T-cell (primary cell): ENCODE measurements at regions not wholly inside any gene's neighbourhood (a gene's known extent, or its start where the extent isn't known, plus 50 kb on each side); places are given as distances from the start of the nearest gene placed in this dataset.

Experiments used
- ATAC-seq, 4 experiments: fragments of 200-7000 bp in 3 of 4; fragments of 150-1000 bp in 1 of 4; cut with Tn5 transposase; replicated peaks in 1 of 4; 1 replicate in 3 of 4; 2 replicates in 1 of 4; pipeline ENCODE4 v1.10.0; 2021; ENCODE audit warnings: moderate library complexity in 3 of 4, mild to moderate bottlenecking in 2 of 4, moderate number of reproducible peaks in 1 of 4
- CTCF ChIA-PET, 2 donors: fragments of 300-600 bp; sonication (Branson Sonifier 250); formaldehyde crosslinking; loops; one replicate each; lab custom pipeline; 2022; ENCODE audit warnings: antibody characterized with exemption in 2 of 2; lab: Charles Lee
- POLR2A ChIA-PET, 2 donors: fragments of 300-600 bp; sonication (Branson Sonifier 250); formaldehyde crosslinking; loops; one replicate each; lab custom pipeline; 2022; ENCODE audit warnings: antibody characterized with exemption in 2 of 2; lab: Charles Lee
- DNase-seq, 35 experiments: peaks; one replicate each; pipeline versions ENCODE4 v3.0.0 to v3.0.0-alpha.2; 2013 to 2023
- H3K27ac ChIP-seq: one replicate; pipeline ENCODE4 v1.5.1; 2013; ENCODE audit warnings: low read length
- H3K27me3 ChIP-seq, 2 experiments: replicated peaks in 1 of 2; 1 replicate in 1 of 2; 2 replicates in 1 of 2; pipeline versions ENCODE4 v1.6.1 to v1.7.0; 2013; ENCODE audit warnings: low read length in 1 of 2, mixed read lengths in 1 of 2; ENCODE audit not compliant: control insufficient read depth in 2 of 2, insufficient read depth in 2 of 2; ENCODE audit errors: extremely low read depth in 1 of 2
- H3K36me3 ChIP-seq, 2 donors: 1 replicate in 1 of 2; 2 replicates in 1 of 2; pipeline versions ENCODE4 v1.6.1 to v1.7.0; 2013; ENCODE audit warnings: low read length in 1 of 2; ENCODE audit not compliant: control insufficient read depth in 2 of 2, insufficient read depth in 1 of 2; ENCODE audit errors: extremely low read depth in 1 of 2
- H3K4me1 ChIP-seq, 2 experiments: 1 replicate in 1 of 2; 2 replicates in 1 of 2; pipeline versions ENCODE4 v1.6.1 to v1.7.0; 2013; ENCODE audit warnings: low read length in 2 of 2, mixed read lengths in 1 of 2; ENCODE audit not compliant: insufficient read depth in 2 of 2, control insufficient read depth in 1 of 2; ENCODE audit errors: extremely low read depth in 1 of 2
- H3K4me3 ChIP-seq, 2 donors: 1 replicate in 1 of 2; 2 replicates in 1 of 2; pipeline versions ENCODE4 v1.5.1 to v1.7.0; 2013; ENCODE audit warnings: mild to moderate bottlenecking in 2 of 2, low read length in 1 of 2, moderate library complexity in 1 of 2; ENCODE audit not compliant: control insufficient read depth in 1 of 2; ENCODE audit errors: extremely low read depth in 1 of 2
- H3K9me3 ChIP-seq: 2 replicates; pipeline ENCODE4 v1.7.0; 2013
- H3K27ac Mint-ChIP-seq, 2 donors: one replicate each; pipeline ENCODE4 v1.8.0; 2020 to 2021; ENCODE audit warnings: mild to moderate bottlenecking in 2 of 2, mixed read lengths in 2 of 2
- H3K27me3 Mint-ChIP-seq, 2 donors: one replicate each; pipeline ENCODE4 v1.8.0; 2021 to 2022; ENCODE audit warnings: mixed read lengths in 2 of 2
- H3K36me3 Mint-ChIP-seq: one replicate; pipeline ENCODE4 v1.8.0; 2021; ENCODE audit warnings: mixed read lengths
- H3K4me1 Mint-ChIP-seq, 3 donors: one replicate each; pipeline ENCODE4 v1.8.0; 2020 to 2022; ENCODE audit warnings: mixed read lengths in 3 of 3, mild to moderate bottlenecking in 1 of 3
- H3K4me3 Mint-ChIP-seq, 3 donors: one replicate each; pipeline ENCODE4 v1.8.0; 2020 to 2022; ENCODE audit warnings: mild to moderate bottlenecking in 3 of 3, mixed read lengths in 3 of 3, moderate library complexity in 3 of 3
- H3K9me3 Mint-ChIP-seq, 3 donors: one replicate each; pipeline ENCODE4 v1.8.0; 2020 to 2022; ENCODE audit warnings: mixed read lengths in 3 of 3
- WGBS: methylation state at CpG from one replicate; pipeline ENCODE4 v1.1.5; 2013; ENCODE audit warnings: missing lambda C conversion rate; ENCODE audit not compliant: insufficient coverage; 5-methylcytosine and 5-hydroxymethylcytosine counted together

DNA sequence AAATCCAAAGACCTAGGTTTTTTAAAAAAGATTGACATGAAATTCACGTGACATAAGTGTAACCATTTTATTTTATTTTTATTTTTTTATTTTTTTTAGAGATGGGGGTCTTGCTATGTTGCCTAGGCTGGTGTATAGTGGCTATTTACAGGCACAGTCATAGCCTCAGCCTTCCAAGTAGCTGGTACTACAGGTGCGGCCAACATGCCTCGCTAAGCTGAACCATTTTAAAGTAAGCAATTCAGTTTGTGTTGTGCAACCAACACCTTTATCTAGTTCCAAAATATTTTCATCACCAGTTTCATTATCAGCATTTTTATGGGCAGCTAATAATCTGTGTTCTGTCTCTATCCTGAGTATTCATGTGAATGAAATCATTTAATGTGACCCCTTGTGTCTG, 107.5 kb upstream of the ENPEP start:
- H3K36me3 ChIP-seq, result no peaks in the 10 kb centered on the region
- ChIA-PET CTCF (no interaction called here), POLR2A (no interaction called here)
- no peaks in the 10 kb centered on the region for H3K4me1 ChIP-seq
- no CpG with 5 or more reads among the region's 3 CpGs for WGBS
- Mint-ChIP-seq H3K36me3 (no peaks in the 10 kb centered on the region), H3K27me3 (peaks cover 0 to 14% of the 10 kb centered on the region in 2 donors), H3K4me1 (no peaks in the 10 kb centered on the region), H3K9me3 (no peaks in the 10 kb centered on the region), H3K27ac (no peak overlapping the region), H3K4me3 (no peak overlapping the region)
- ATAC-seq, result no peak
- DNase-seq, result no peak
- H3K4me3 ChIP-seq, result no peak overlapping the region
- H3K9me3 ChIP-seq, result no peaks in the 10 kb centered on the region
- H3K27ac ChIP-seq, result no peak overlapping the region
- H3K27me3 ChIP-seq, result peaks cover 0 to 9% of the 10 kb centered on the region in 2 experiments

DNA sequence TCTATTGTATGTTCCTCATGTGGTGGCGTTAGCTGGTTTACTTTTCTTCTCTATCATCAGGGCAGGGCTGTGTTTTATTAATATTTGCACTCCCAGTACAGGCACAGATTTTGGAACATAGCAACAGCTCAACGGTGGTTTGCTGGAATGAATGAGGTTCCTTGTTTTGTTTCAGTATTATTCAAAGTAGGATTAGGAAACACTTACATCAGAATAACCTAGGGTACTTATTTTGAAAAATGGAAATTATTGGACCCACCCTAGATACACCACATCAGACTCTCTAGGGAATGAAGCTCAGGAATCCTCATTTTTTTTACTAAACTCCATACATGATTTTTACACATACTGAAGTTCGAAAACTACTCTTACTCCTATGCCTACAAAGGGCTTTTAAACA, 108.8 kb upstream of the ENPEP start:
- H3K4me1 ChIP-seq, result peaks cover 0 to under 1% of the 10 kb centered on the region in 2 experiments
- peaks cover 0 to 9% of the 10 kb centered on the region in 2 experiments for H3K27me3 ChIP-seq
- ATAC-seq (no peak), DNase-seq (no peak)
- Mint-ChIP-seq H3K4me1 (no peaks in the 10 kb centered on the region), H3K4me3 (no peak overlapping the region), H3K27me3 (peaks cover 0 to 14% of the 10 kb centered on the region in 2 donors), H3K27ac (no peak overlapping the region), H3K9me3 (no peaks in the 10 kb centered on the region), H3K36me3 (no peaks in the 10 kb centered on the region)
- no peaks in the 10 kb centered on the region for H3K9me3 ChIP-seq
- H3K27ac ChIP-seq, result no peak overlapping the region
- POLR2A ChIA-PET, result no interaction called here
- no peaks in the 10 kb centered on the region for H3K36me3 ChIP-seq
- no peak overlapping the region for H3K4me3 ChIP-seq
- CTCF ChIA-PET, result interaction anchor here in 1 of 2 donors (0.7 kb wide), 1 partner anchor 358 kb away, joined by 3 read pairs; no protein-coding TSS in a partner anchor
- WGBS, result no CpG with 5 or more reads among the region's 3 CpGs

DNA sequence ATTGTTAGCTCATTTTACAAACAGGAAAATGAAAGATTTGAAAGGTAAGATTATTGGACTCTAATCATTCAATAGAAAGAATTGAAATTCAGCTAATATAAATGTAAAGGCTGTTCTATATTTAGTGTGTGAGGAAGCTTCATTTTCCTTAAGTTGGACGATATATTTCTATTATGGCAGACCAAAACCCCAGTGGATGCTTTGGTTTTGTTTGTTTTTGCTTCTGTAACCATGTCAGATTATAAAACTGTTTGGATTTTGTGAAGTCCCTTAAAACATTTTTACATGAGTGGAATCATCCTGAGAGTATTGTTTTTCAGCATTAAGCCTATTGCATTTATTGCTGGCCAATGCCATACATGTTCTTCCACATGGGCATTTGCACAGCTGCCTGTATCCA, 110.2 kb upstream of the ENPEP start:
- ChIA-PET CTCF (no interaction called here), POLR2A (no interaction called here)
- H3K4me1 Mint-ChIP-seq, result no peaks in the 10 kb centered on the region
- Histone ChIP-seq H3K27ac (no peak overlapping the region), H3K27me3 (peaks cover 0 to 9% of the 10 kb centered on the region in 2 experiments), H3K36me3 (no peaks in the 10 kb centered on the region), H3K4me3 (no peak overlapping the region), H3K9me3 (no peaks in the 10 kb centered on the region), H3K4me1 (peaks cover 0 to 2% of the 10 kb centered on the region in 2 experiments)
- WGBS, result 100% methylated on average over 1 of the region's 1 CpG
- H3K27me3 Mint-ChIP-seq, result peaks cover 0 to 13% of the 10 kb centered on the region in 2 donors
- no peak overlapping the region for H3K27ac Mint-ChIP-seq
- H3K36me3 Mint-ChIP-seq, result no peaks in the 10 kb centered on the region
- H3K9me3 Mint-ChIP-seq, result no peaks in the 10 kb centered on the region
- DNase-seq (no peak), ATAC-seq (no peak)
- H3K4me3 Mint-ChIP-seq, result no peak overlapping the region

DNA sequence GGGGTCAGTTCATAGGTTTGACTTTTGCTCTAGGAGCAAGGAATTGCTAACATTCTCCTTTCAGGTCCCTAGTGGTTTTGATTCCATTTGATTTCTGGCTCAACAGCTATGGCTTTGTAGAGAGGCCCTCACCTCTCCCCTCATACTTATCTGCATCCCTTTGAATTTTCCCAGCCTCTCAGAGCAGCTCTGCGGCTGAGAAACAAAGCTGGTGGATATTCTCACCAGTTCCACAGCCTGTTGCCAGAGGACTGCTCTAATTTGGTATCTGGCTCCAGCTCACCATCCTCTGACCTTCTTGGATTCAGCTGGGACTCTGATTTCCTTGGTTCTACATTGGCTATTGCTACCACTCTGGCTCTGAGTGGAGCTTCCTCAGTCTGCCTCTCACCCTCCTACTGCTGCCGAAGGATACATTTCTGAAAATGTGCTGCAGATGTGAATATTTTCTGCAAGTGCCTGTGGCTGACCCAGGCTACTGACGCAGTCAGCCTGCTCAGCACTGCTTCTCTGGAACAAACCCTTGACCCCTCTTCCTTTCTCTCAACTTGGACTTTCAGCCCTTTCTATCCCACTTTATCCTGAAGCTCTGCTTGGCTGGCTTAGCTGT, 110.9 kb upstream of the ENPEP start:
- peaks cover 0 to 2% of the 10 kb centered on the region in 2 experiments for H3K4me1 ChIP-seq
- H3K4me3 ChIP-seq, result no peak overlapping the region
- no peak overlapping the region for H3K27ac Mint-ChIP-seq
- no peak overlapping the region for H3K4me3 Mint-ChIP-seq
- H3K27ac ChIP-seq, result no peak overlapping the region
- no peaks in the 10 kb centered on the region for H3K9me3 ChIP-seq
- ChIA-PET POLR2A (no interaction called here), CTCF (no interaction called here)
- WGBS, result 83% methylated on average over 3 of the region's 3 CpGs
- peaks cover 0 to 13% of the 10 kb centered on the region in 2 donors for H3K27me3 Mint-ChIP-seq
- no peaks in the 10 kb centered on the region for H3K36me3 Mint-ChIP-seq
- peaks cover 0 to 9% of the 10 kb centered on the region in 2 experiments for H3K27me3 ChIP-seq
- H3K4me1 Mint-ChIP-seq, result no peaks in the 10 kb centered on the region
- H3K9me3 Mint-ChIP-seq, result no peaks in the 10 kb centered on the region
- no peaks in the 10 kb centered on the region for H3K36me3 ChIP-seq
- ATAC-seq, result no peak
- no peak for DNase-seq

DNA sequence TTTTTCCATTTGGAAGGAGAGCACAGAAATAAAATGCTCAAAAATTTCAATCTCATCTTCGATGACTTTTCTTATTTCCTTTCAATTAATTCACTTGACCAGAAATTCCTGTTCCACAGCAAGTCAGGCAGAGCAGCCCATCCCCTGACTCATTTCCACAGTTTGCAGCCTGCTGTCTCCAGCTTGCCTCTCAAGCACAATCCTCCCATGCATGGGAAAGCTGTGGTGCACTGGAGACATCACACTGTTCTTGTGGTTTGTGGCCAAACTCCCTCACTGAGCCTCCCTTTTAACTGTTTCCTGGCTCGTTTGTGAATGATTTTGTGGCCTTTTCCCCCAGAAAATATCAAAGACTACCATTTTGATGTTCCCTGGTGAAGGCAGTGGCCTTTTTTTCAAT, 114.0 kb upstream of the ENPEP start:
- CTCF ChIA-PET, result no interaction called here
- no peak for DNase-seq

DNA sequence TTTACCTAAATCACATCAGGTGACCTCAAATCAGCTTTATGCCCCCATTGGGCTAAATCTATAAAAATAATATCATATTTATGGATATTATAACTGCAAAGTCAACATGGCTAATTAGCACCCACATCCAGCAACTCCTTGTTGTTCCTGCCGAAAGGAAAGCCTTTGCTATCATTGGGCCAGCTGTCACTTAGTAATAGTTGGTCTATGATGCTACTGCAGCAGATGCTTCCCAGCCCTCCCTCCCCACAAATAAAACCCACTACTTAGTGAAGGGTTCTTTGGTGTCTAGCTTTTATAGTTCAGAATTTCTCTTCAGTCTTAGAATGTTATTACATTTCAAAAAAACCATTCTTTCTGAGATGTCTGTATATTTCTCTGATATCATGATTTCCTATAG, 116.9 kb upstream of the ENPEP start:
- ChIA-PET POLR2A (no interaction called here), CTCF (no interaction called here)
- H3K4me3 Mint-ChIP-seq, result no peak overlapping the region
- no CpG with 5 or more reads among the region's 1 CpG for WGBS
- no peak overlapping the region for H3K27ac Mint-ChIP-seq
- H3K27me3 Mint-ChIP-seq, result peaks cover 3 to 4% of the 10 kb centered on the region in 2 donors
- Histone ChIP-seq H3K9me3 (no peaks in the 10 kb centered on the region), H3K4me3 (no peak overlapping the region), H3K27me3 (no peaks in the 10 kb centered on the region), H3K36me3 (no peaks in the 10 kb centered on the region), H3K27ac (no peak overlapping the region), H3K4me1 (peaks cover 0 to 2% of the 10 kb centered on the region in 2 experiments)
- DNase-seq, result no peak
- H3K9me3 Mint-ChIP-seq, result no peaks in the 10 kb centered on the region
- no peak for ATAC-seq
- no peaks in the 10 kb centered on the region for H3K4me1 Mint-ChIP-seq
- H3K36me3 Mint-ChIP-seq, result no peaks in the 10 kb centered on the region

More for the DNA sequence above, 114.0 kb upstream of the ENPEP start:
- Histone ChIP-seq H3K4me1 (peaks cover 0 to 2% of the 10 kb centered on the region in 2 experiments), H3K27ac (no peak overlapping the region), H3K27me3 (peaks cover 0 to 4% of the 10 kb centered on the region in 2 experiments), H3K36me3 (no peaks in the 10 kb centered on the region), H3K4me3 (no peak overlapping the region), H3K9me3 (no peaks in the 10 kb centered on the region)
- ATAC-seq, result no peak
- no peak overlapping the region for H3K27ac Mint-ChIP-seq
- 0% methylated on average over 1 of the region's 2 CpGs for WGBS
- peaks cover 0 to 9% of the 10 kb centered on the region in 2 donors for H3K27me3 Mint-ChIP-seq
- no peaks in the 10 kb centered on the region for H3K4me1 Mint-ChIP-seq
- H3K36me3 Mint-ChIP-seq, result no peaks in the 10 kb centered on the region
- H3K9me3 Mint-ChIP-seq, result no peaks in the 10 kb centered on the region
- POLR2A ChIA-PET, result no interaction called here
- no peak overlapping the region for H3K4me3 Mint-ChIP-seq
